Heart right ventricle (tissue), 16 donors: ENCODE measurements at regions not wholly inside any gene's neighbourhood (a gene's known extent, or its start where the extent isn't known, plus 50 kb on each side); places are given as distances from the start of the nearest gene placed in this dataset.
A peak's percentile ranks its signal among the peaks of the same experiment; 100 is the strongest.
"Not testable (repeated sequence)": the region's sequence is repeated elsewhere in the genome, so short reads cannot be mapped to it uniquely, and the experiment has no call there.

Source experiments
- ATAC-seq, 8 donors: fragments of 200-7000 bp; cut with Tn5 transposase; one replicate each; pipeline ENCODE4 v1.9.1; 2020; ENCODE audit warnings: mild to moderate bottlenecking in 8 of 8, moderate library complexity in 8 of 8, moderate number of reproducible peaks in 1 of 8
- DNase-seq, 2 donors: peaks; one replicate each; pipeline ENCODE4 v3.0.0-alpha.2; 2020
- H3K27ac ChIP-seq, 10 donors: fragments of 200-600 bp; sonication (generic) in 2 of 10; one replicate each; pipeline versions ENCODE4 v1.5.0 to v1.8.0; 2020 to 2022; ENCODE audit warnings: mild to moderate bottlenecking in 3 of 10
- H3K27me3 ChIP-seq, 7 donors: fragments of 200-600 bp; one replicate each; pipeline ENCODE4 v1.8.0; 2021 to 2022; ENCODE audit warnings: mild to moderate bottlenecking in 2 of 7
- H3K36me3 ChIP-seq, 9 donors: fragments of 200-600 bp; sonication (generic) in 1 of 9; one replicate each; pipeline versions ENCODE4 v1.5.0 to v1.8.0; 2020 to 2022; ENCODE audit warnings: mild to moderate bottlenecking in 2 of 9
- H3K4me1 ChIP-seq, 9 donors: fragments of 200-600 bp; sonication (generic) in 1 of 9; one replicate each; pipeline versions ENCODE4 v1.5.0 to v1.8.0; 2020 to 2022; ENCODE audit warnings: mild to moderate bottlenecking in 4 of 9
- H3K4me3 ChIP-seq, 10 donors: fragments of 200-600 bp; sonication (generic) in 2 of 10; one replicate each; pipeline versions ENCODE4 v1.5.0 to v1.8.0; 2020 to 2022; ENCODE audit warnings: mild to moderate bottlenecking in 7 of 10, moderate library complexity in 2 of 10
- H3K9me3 ChIP-seq, 11 donors: fragments of 200-600 bp in 10 of 11; sonication (generic) in 2 of 11; one replicate each; pipeline versions ENCODE4 v1.5.0 to v1.8.0; 2013 to 2022; ENCODE audit warnings: mild to moderate bottlenecking in 2 of 11, control low read depth in 1 of 11, moderate library complexity in 1 of 11
- WGBS, 2 donors: extraction: QIAGEN DNeasy Blood & Tissue Kit; methylation state at CpG; one replicate each; pipeline ENCODE4 v1.1.7; 2013; ENCODE audit warnings: inconsistent platforms in 1 of 2; 5-methylcytosine and 5-hydroxymethylcytosine counted together
- intact Hi-C, 10 donors: fragments of 100-400 bp; cut with DNase I; formaldehyde crosslinking; loops; one replicate each; pipeline versions ENCODE4 v1.11.1 to v1.14.2; 2022
- TF ChIP-seq, protein P1 (sequence below), 9 donors: fragments of 200-600 bp; sonication (generic) in 2 of 9; IDR thresholded peaks; one replicate each; pipeline versions ENCODE4 v1.5.0 to v1.8.0; 2021 to 2022; ENCODE audit warnings: antibody characterized with exemption in 9 of 9, mild to moderate bottlenecking in 5 of 9, moderate library complexity in 1 of 9
- donor health status: Arrhythmogenic right ventricular cardiomyopathy.
- donor health status: ischemic (EF 13 %, LVEDD 7.1; RV severe dilation, severe dysfunction).
- donor health status: healthy with polysubstance abuse.
- donor health status: DM: no; HTN: yes; CAD: no.
- donor health status: DM: no; HTN: no; CAD: no.
- donor health status: ischemic (EF 25% LVEDD 6.9; RV normal size, moderate dysfunction).
- donor health status: ischemic (EF 25% LVEDD 5.7; RV mildly dilated, moderate dysfunction).
- donor health status: healthy.
- donor health status: DM: yes; HTN: yes; CAD: no.
- donor health status: Ischemic cardiomyopathy.
- donor health status: ischemic (EF 35%, LVEDD 5.7; RV mildly dilated, moderate dysfunction).
- donor health status: nonischemic (EF 11% LVEDD 7.7; RV severe dilation, severe dysfunction).
- donor health status: DM: yes; HTN: yes; CAD: no.
- donor health status: PGD.
- donor health status: ischemic (EF 29% LVEDD 5.4; RV normal size, mild dysfunction).
- donor health status: nonischemic (EF 23%, LVEDD 6.1; RV moderate dilation, normal function).

DNA sequence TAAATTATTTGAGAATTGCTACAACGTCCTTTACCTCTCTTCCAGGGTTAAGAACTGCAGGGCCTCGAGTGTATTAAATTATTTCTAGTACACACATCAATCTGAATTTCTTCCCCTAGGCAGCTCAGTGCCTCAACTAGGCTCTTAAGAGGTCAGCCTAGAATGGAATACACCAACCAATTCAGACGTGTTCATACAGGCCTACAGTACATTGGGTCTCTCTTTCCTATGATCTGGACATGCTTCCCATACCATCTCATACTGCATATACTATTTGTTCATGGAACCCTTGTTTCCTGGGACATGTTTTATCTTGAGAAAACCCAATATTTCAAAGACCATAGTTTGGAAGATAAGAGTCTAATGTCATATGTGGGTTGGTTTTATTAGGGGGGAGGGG lies 434.1 kb upstream of the WWC1 start:
- intact Hi-C loops, result no loop called here
- H3K9me3 ChIP-seq, result no peaks in the 10 kb centered on the region
- TF ChIP-seq, protein P1, sequence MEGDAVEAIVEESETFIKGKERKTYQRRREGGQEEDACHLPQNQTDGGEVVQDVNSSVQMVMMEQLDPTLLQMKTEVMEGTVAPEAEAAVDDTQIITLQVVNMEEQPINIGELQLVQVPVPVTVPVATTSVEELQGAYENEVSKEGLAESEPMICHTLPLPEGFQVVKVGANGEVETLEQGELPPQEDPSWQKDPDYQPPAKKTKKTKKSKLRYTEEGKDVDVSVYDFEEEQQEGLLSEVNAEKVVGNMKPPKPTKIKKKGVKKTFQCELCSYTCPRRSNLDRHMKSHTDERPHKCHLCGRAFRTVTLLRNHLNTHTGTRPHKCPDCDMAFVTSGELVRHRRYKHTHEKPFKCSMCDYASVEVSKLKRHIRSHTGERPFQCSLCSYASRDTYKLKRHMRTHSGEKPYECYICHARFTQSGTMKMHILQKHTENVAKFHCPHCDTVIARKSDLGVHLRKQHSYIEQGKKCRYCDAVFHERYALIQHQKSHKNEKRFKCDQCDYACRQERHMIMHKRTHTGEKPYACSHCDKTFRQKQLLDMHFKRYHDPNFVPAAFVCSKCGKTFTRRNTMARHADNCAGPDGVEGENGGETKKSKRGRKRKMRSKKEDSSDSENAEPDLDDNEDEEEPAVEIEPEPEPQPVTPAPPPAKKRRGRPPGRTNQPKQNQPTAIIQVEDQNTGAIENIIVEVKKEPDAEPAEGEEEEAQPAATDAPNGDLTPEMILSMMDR (IDR thresholded peaks at IDR 0.05), result no peak
- H3K36me3 ChIP-seq, result no peaks in the 10 kb centered on the region
- ATAC-seq (no peak), DNase-seq (no peak)
- H3K4me3 ChIP-seq, result no peak overlapping the region
- H3K27ac ChIP-seq, result no peak overlapping the region
- 77 to 81% methylated on average over 3 of the region's 3 CpGs for whole genome bisulfite sequencing, 2 donors
- H3K27me3 ChIP-seq, result no peaks in the 10 kb centered on the region
- peaks cover 0 to 13% (median 0%) of the 10 kb centered on the region in 9 donors for H3K4me1 ChIP-seq

DNA sequence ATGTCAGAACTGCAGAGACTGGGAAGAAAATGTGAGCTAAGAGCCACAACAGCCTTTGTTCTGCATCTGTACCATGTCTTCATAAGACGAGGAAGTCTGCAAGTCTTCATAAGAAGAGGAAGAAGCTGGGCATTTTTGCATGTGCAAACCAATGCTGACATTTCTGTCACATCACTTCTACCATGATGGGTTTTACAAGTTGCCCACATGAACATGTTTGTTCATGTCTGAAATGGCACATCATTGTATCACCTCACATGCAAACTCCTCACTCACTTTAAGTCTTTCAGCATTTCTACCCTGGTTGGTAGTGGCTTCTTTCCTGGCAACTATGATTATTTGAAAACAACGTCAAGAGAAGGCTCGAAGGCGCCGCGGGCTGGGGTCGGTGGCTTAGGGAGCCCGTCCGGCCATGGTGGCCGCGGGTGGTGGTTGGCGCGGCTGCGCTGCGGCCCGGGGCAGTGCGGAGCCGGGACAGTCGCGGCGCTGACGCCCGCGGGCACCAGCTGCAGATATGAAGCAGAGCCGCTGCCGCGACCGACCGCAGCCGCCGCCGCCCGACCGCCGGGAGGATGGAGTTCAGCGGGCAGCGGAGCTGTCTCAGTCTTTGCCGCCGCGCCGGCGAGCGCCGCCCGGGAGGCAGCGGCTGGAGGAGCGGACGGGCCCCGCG lies 433.1 kb upstream of the WWC1 start:
- ATAC-seq, H3K4me3 ChIP-seq, DNase-seq, H3K27me3 ChIP-seq, H3K27ac ChIP-seq, intact Hi-C loops, H3K36me3 ChIP-seq, H3K9me3 ChIP-seq: not testable (repeated sequence)
- WGBS, 2 donors, result 95 to 96% methylated on average over 30 to 34 of the region's 50 CpGs
- H3K4me1 ChIP-seq, result peaks cover 0 to 14% (median 0%) of the 10 kb centered on the region in 9 donors

DNA sequence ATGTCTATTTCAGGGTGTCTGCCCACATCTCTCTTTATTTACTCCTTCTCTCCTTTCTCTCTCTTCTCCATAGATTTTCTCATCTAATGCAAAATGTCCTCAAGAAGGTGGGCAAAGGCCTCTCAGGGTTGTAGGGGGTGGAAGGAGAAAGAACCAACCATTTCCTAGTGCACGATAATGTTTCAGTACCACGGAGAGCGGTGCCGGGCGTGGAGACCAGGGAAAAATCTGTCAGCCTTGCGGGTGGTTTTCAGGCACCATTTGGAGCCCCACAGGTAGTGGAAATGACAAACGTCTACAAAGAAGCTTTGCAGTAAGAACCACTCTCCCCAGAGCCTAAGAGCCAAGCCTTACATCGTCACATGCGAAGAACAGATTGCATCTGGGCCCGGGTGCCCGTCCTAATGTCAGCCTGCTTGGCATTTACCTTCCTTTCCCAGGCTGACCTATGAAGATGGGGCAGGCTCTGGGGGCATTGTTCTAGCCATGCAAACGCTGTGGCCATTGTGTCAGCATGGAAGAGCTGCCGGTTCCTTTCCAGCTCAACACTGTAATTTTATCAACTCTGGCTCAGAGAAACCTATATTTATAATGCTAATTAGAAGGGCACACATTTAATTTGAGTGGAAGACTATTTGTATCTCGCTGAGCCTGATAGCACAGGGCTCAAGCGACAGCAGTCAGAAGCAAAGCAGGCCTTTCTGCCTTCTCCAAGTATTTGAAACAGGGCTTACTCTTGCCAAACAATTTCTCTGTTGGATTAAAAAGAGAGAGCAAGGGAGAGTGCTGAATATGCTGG lies 430.1 kb upstream of the WWC1 start:
- intact Hi-C loops, result no loop called here
- Histone ChIP-seq H3K4me1 (peaks cover 0 to 14% (median 0%) of the 10 kb centered on the region in 9 donors), H3K36me3 (no peaks in the 10 kb centered on the region), H3K9me3 (no peaks in the 10 kb centered on the region), H3K27ac (peak overlapping the region in 1 of 10 donors; percentile 15), H3K27me3 (no peaks in the 10 kb centered on the region), H3K4me3 (no peak overlapping the region)
- ATAC-seq (peak in 6 of 8 donors; percentile 40 to 90 (median 64)), DNase-seq (peak; percentile 28)
- TF ChIP-seq, protein P1 (IDR thresholded peaks at IDR 0.05), result no peak
- WGBS, 2 donors, result 31 to 34% methylated on average over 15 of the region's 15 CpGs

DNA sequence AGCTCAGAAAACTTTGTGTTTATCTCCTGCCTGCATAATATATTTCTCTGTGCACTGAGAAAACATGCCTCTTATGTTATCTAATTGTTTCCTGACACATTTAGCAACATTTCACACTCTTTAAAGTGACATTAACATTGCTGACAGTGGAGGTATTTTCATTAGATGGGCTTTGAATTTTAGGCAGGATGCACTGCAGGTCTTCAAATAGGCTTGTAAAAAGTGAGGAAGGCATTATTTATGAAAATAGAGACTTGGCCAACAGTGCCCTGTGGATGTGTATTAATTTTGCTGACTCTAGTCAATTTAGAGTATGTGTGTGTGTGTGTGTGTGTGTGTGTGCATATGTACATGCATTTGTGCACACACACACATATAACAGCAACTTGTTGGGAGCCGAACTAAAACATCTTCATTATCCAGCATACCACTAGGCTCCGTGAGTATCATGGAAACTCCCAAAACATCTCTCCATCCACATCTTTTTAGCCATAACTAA lies 429.5 kb upstream of the WWC1 start:
- no peaks in the 10 kb centered on the region for H3K36me3 ChIP-seq
- intact Hi-C loops, result no loop called here
- H3K27me3 ChIP-seq, result no peaks in the 10 kb centered on the region
- H3K4me1 ChIP-seq, result peaks cover 0 to 14% (median 0%) of the 10 kb centered on the region in 9 donors
- TF ChIP-seq, protein P1 (IDR thresholded peaks at IDR 0.05), result no peak
- H3K4me3 ChIP-seq, result no peak overlapping the region
- DNase-seq (no peak), ATAC-seq (no peak)
- WGBS, 2 donors, result 90 to 91% methylated on average over 2 of the region's 2 CpGs
- no peak overlapping the region for H3K27ac ChIP-seq
- no peaks in the 10 kb centered on the region for H3K9me3 ChIP-seq
